Activated CD4-positive, alpha-beta T cell treated with anti-CD3 and anti-CD28 coated beads, Interleukin-2, amount 10 ng/mL, durations not matched to agents 24 days and 14 days (primary cell): ENCODE measurements at regions not wholly inside any gene's neighbourhood (a gene's known extent, or its start where the extent isn't known, plus 50 kb on each side); places are given as distances from the start of the nearest gene placed in this dataset.

Source experiments
- DNase-seq: peaks from one replicate; pipeline ENCODE4 v3.0.0; 2022
- H3K27ac Mint-ChIP-seq: one replicate; pipeline ENCODE4 v1.8.0; 2022; ENCODE audit warnings: mild to moderate bottlenecking, mixed read lengths
- H3K27me3 Mint-ChIP-seq: one replicate; pipeline ENCODE4 v1.8.0; 2022; ENCODE audit warnings: mixed read lengths
- H3K36me3 Mint-ChIP-seq: one replicate; pipeline ENCODE4 v1.8.0; 2022; ENCODE audit warnings: low read depth, mild to moderate bottlenecking, mixed read lengths
- H3K4me1 Mint-ChIP-seq: one replicate; pipeline ENCODE4 v1.8.0; 2021; ENCODE audit warnings: mixed read lengths
- H3K4me3 Mint-ChIP-seq: one replicate; pipeline ENCODE4 v1.8.0; 2022; ENCODE audit warnings: mild to moderate bottlenecking, moderate library complexity, mixed read lengths
- H3K9me3 Mint-ChIP-seq: one replicate; pipeline ENCODE4 v1.8.0; 2021; ENCODE audit warnings: mixed read lengths
- intact Hi-C: fragments of 100-400 bp; cut with micrococcal nuclease; formaldehyde crosslinking; loops from one replicate; pipeline ENCODE4 v1.15.1; 2023

DNA sequence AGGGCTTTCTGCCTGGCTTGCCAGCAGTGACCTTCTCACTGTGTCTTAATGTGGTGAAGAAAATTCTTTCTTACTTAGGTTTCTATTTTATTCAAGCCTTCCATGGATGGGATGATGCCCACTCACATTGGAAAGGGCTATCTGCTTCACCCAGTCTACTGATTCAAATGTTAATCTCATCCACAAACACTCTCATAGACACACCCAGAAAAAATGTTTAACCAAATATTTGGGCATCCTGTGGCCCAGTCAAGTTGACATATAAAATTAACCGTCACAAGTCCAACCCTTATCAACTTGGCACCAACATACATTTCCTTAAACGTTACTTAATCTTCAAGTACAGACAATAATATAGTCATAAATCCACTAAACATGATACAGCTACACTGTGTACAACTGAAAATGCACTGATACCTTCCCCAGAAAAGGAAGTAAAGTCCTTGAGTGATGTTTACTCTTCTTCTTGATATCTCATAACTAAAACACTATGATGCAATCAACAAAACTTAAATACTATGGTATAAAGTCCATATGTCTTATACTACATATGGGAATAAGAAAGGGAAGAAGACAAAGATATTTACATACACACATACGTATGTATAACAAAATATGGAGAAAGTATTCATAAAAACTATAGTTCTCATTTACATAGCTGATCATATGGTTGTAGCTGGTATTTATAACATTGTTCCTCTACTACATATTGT is 394.7 kb upstream of the NOVA1 start:
- H3K36me3 Mint-ChIP-seq, result no peaks in the 10 kb centered on the region
- H3K27me3 Mint-ChIP-seq, result no peaks in the 10 kb centered on the region
- H3K27ac Mint-ChIP-seq, result no peak overlapping the region
- intact Hi-C loops, result no loop called here
- no peak overlapping the region for H3K4me3 Mint-ChIP-seq
- no peaks in the 10 kb centered on the region for H3K4me1 Mint-ChIP-seq
- DNase-seq, result no peak
- peaks cover 8% of the 10 kb centered on the region for H3K9me3 Mint-ChIP-seq

DNA sequence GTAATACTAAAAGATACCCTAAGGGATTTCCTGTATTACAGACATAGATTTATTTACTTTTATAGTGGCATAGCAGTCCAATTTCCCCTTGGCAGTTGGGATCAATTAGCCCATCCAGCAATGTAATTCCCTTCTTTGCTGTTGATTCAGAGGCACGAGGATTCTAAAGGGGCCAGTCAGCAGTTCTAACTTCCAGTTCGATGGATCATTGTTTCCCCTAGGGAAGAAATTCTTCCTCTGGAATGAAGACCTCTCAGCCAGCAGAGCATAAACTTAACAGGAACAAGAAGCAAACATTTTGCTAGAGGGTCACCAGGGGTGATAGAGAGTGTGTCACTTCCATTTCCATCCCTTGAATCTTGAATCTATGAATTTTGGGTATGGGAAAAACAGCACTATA is 395.7 kb upstream of the NOVA1 start:
- no peaks in the 10 kb centered on the region for H3K27me3 Mint-ChIP-seq
- H3K36me3 Mint-ChIP-seq, result no peaks in the 10 kb centered on the region
- no peaks in the 10 kb centered on the region for H3K4me1 Mint-ChIP-seq
- no peak for DNase-seq
- intact Hi-C loops, result no loop called here
- no peak overlapping the region for H3K4me3 Mint-ChIP-seq
- no peak overlapping the region for H3K27ac Mint-ChIP-seq
- peaks cover 8% of the 10 kb centered on the region for H3K9me3 Mint-ChIP-seq

DNA sequence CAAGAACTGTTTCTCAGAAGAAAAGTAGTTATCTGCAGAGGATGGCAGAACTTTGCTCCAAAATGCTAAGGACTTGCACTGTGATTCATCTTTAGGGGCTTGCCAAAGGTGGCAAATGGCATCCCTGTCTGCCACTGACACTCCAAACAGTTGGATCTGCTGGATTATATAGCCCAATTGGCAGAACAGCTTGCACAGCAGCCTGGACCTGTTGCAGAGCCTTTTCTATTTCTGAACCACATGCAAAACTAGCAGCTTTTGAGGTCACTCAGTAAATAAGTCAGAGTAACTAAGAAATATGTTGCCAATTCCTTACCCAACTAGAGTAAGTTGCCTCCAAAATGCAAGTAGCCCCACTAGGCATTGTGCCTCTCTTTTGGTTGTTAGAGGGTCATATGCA is 397.5 kb upstream of the NOVA1 start:
- H3K27ac Mint-ChIP-seq, result no peak overlapping the region
- DNase-seq, result no peak
- H3K4me1 Mint-ChIP-seq, result no peaks in the 10 kb centered on the region
- no peaks in the 10 kb centered on the region for H3K27me3 Mint-ChIP-seq
- no peaks in the 10 kb centered on the region for H3K36me3 Mint-ChIP-seq
- intact Hi-C loops, result no loop called here
- peaks cover 8% of the 10 kb centered on the region for H3K9me3 Mint-ChIP-seq
- H3K4me3 Mint-ChIP-seq, result no peak overlapping the region

DNA sequence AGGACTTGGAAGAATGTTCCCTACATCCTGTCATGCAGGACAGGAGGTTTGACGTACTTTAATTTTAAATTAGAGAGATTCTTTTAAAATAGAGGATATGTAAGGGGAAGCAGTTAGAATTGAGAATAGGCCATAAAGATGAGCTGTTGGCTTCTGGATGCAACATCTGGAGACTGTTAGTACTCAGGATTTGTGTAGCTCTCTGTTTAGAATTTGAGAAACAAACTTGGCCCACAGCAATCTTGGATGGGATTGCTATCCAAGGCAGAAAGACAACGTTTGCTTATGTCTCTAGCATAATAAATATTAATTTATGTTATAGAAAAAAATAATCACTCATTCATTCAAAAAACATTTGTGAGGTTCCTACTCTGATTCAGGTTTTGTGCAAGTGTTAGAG is 398.4 kb upstream of the NOVA1 start:
- Mint-ChIP-seq H3K27ac (no peak overlapping the region), H3K4me3 (no peak overlapping the region), H3K9me3 (peaks cover 3% of the 10 kb centered on the region), H3K27me3 (no peaks in the 10 kb centered on the region), H3K36me3 (no peaks in the 10 kb centered on the region), H3K4me1 (no peaks in the 10 kb centered on the region)
- intact Hi-C loops, result no loop called here
- DNase-seq, result no peak

DNA sequence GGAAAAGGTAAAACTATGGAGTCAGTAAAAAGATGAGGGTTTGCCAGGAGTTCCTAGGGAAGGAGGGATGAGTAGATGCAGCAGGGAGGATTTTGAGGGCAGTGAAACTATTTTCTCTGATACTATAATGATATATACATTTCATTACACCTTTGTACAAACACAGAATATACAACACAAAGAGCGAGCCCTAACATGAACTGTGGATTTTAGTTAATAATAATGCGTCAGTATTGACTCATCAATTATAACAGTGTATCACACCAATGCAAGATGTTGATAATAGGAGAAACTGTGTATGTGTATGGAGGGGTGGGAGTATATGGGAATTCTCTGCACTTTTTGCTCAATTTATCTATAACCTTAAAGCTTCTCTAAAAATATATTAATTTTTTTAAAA is 404.3 kb upstream of the NOVA1 start:
- Mint-ChIP-seq H3K27ac (no peak overlapping the region), H3K27me3 (no peaks in the 10 kb centered on the region), H3K4me3 (no peak overlapping the region), H3K36me3 (no peaks in the 10 kb centered on the region), H3K9me3 (peaks cover 4% of the 10 kb centered on the region), H3K4me1 (no peaks in the 10 kb centered on the region)
- no peak for DNase-seq
- intact Hi-C loops, result no loop called here

DNA sequence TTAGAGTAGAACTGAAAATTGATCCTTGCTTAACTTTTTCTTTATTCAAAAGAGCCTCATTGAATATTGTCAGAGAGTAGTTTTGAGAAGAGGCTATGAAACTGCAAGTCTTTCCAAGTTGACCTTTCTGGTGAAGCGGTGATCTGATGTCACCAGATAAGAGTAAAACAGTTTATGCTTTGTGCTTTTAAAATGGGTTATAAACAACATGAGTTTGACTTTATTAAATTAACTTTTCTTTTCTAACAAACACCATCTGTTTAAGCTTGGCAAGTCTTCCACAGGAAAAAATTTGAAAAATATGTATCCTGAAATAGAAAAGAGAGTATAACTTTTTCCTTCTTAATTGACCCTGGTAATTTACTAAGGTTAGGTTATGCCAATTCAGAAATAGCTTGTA is 408.7 kb upstream of the NOVA1 start:
- no peak for DNase-seq
- no peak overlapping the region for H3K4me3 Mint-ChIP-seq
- intact Hi-C loops, result no loop called here
- peaks cover 8% of the 10 kb centered on the region for H3K9me3 Mint-ChIP-seq
- H3K4me1 Mint-ChIP-seq, result no peaks in the 10 kb centered on the region
- no peak overlapping the region for H3K27ac Mint-ChIP-seq
- H3K36me3 Mint-ChIP-seq, result no peaks in the 10 kb centered on the region
- no peaks in the 10 kb centered on the region for H3K27me3 Mint-ChIP-seq

DNA sequence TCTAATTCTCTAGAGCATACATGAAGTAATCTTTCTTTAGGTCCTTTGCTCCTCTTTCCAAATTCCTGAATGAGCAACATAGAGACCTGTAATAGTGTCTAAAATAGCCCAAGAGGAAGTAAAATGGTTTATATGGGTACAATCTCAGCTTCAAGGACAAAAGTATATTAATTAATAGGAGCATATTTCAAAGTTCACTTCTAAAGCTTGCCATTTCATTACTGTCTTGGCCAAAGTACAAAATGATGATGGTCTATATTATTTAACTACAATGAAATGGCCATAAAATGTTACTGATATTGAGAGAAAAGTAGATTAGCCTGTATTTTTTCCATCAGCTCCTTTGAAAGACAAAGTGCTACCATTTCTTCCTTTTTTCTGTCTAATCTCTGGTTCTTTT is 410.4 kb upstream of the NOVA1 start:
- Mint-ChIP-seq H3K4me1 (no peaks in the 10 kb centered on the region), H3K27me3 (no peaks in the 10 kb centered on the region), H3K9me3 (peaks cover 14% of the 10 kb centered on the region), H3K36me3 (no peaks in the 10 kb centered on the region), H3K27ac (no peak overlapping the region), H3K4me3 (no peak overlapping the region)
- DNase-seq, result no peak
- intact Hi-C loops, result no loop called here

DNA sequence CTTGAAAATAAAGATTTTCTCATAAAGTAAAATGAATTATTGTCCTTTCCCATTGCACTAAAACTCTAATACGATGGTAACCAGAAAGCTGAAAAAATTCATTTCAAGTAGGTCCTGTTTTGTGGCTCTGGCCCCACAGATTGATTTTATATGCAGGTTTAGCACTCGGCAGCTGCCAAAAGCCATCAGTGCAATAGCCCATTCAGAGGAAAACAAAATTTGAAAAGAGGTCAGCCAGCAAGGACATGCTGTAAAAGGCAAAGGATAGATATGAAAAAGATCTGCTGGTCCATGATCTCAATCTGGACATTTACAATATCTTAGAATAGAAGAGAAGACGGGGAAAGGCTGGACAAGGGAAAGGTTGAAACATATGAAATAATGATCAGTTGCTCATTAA is 414.8 kb upstream of the NOVA1 start:
- no peaks in the 10 kb centered on the region for H3K27me3 Mint-ChIP-seq
- intact Hi-C loops, result no loop called here
- H3K9me3 Mint-ChIP-seq, result peaks cover 11% of the 10 kb centered on the region
- H3K36me3 Mint-ChIP-seq, result no peaks in the 10 kb centered on the region
- DNase-seq, result no peak
- no peak overlapping the region for H3K27ac Mint-ChIP-seq
- H3K4me1 Mint-ChIP-seq, result no peaks in the 10 kb centered on the region
- H3K4me3 Mint-ChIP-seq, result no peak overlapping the region

DNA sequence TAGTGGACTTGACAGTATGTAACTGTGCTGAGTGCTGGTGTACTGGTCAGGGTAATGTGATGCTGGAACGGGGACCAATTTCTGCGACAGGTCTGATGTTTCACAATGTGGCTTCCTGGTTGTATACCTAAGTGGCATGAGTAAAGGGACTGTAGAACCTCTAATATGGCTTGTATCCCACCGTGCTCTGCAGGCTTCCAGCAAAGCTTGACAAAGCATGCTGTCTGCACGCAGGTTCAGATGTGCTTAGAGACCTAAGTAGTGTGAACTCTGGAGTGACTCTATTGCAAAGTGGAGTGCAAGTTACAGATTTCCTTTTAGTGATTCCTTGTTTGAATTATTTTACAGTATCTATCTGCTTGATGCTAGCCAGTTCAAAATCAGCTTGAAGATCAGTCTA is 415.8 kb upstream of the NOVA1 start:
- no peak overlapping the region for H3K4me3 Mint-ChIP-seq
- intact Hi-C loops, result no loop called here

DNA sequence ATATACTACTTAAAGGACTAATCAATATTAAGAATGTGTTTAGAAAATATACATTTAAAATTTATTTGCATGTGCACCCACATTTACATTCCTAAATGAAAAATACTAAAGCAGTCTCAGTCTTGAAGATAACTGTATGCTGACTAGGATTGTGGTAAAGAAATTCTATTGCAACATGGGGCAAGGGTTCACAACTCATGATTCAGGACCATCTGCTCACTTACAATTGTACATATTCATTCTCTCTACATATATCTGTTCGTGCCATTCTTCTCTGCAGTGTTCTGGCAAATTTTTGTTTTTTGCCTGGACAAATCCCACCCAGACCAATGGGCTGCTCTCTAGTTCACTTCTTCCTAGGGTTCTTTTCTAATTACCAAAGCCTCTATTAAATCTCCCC is 417.2 kb upstream of the NOVA1 start:
- H3K36me3 Mint-ChIP-seq, result no peaks in the 10 kb centered on the region
- intact Hi-C loops, result no loop called here
- DNase-seq, result no peak
- H3K4me3 Mint-ChIP-seq, result no peak overlapping the region
- no peaks in the 10 kb centered on the region for H3K4me1 Mint-ChIP-seq
- H3K27me3 Mint-ChIP-seq, result no peaks in the 10 kb centered on the region
- peaks cover 6% of the 10 kb centered on the region for H3K9me3 Mint-ChIP-seq
- H3K27ac Mint-ChIP-seq, result no peak overlapping the region

More for the DNA sequence above, 415.8 kb upstream of the NOVA1 start:
- Mint-ChIP-seq H3K4me1 (no peaks in the 10 kb centered on the region), H3K36me3 (no peaks in the 10 kb centered on the region), H3K27ac (no peak overlapping the region), H3K27me3 (no peaks in the 10 kb centered on the region), H3K9me3 (peaks cover 11% of the 10 kb centered on the region)
- no peak for DNase-seq

DNA sequence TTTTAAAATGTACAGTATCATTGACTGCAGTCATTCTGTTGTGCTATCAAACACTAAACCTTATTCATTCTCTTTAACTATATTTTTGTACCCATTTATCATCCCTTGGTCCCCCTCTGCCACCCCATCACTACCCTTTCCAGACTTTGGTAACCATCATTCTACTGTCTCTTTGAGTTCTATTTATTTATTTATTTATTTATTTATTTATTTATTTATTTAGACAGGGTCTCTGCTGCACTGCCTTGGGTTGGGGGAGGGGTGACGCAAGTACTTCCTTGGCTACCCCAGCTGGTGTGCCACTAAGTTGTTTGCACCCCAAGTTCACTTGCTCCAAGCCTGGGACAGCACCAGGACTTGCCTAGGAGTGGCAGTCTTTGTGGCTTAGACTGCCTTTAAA is 427.8 kb upstream of the NOVA1 start:
- intact Hi-C loops, result no loop called here
- no peak for DNase-seq
- Mint-ChIP-seq H3K9me3 (peaks cover 4% of the 10 kb centered on the region), H3K27ac (no peak overlapping the region), H3K4me1 (no peaks in the 10 kb centered on the region), H3K36me3 (no peaks in the 10 kb centered on the region), H3K4me3 (no peak overlapping the region), H3K27me3 (no peaks in the 10 kb centered on the region)

DNA sequence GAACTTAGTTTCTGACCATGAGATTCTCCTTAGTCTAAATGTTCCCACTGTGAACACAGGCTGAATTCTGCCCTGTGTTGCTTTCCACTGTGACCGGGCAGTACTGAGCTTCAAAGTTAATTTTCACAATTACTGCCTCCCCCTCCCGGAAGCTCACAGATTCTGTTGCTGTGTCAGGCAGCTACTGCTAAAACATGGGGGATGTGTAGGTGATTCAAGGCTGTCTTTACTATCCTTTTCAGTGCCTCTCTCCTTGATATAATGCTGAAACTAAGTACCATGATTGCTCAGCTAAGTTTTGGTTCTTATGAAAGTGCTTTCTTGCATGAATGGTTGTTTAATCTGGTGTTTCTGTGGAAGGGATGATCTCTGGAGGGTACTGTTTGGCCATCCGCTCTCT is 428.3 kb upstream of the NOVA1 start:
- Mint-ChIP-seq H3K4me1 (no peaks in the 10 kb centered on the region), H3K27ac (no peak overlapping the region), H3K4me3 (no peak overlapping the region), H3K36me3 (no peaks in the 10 kb centered on the region), H3K9me3 (peaks cover 5% of the 10 kb centered on the region), H3K27me3 (no peaks in the 10 kb centered on the region)
- intact Hi-C loops, result no loop called here
- DNase-seq, result no peak

DNA sequence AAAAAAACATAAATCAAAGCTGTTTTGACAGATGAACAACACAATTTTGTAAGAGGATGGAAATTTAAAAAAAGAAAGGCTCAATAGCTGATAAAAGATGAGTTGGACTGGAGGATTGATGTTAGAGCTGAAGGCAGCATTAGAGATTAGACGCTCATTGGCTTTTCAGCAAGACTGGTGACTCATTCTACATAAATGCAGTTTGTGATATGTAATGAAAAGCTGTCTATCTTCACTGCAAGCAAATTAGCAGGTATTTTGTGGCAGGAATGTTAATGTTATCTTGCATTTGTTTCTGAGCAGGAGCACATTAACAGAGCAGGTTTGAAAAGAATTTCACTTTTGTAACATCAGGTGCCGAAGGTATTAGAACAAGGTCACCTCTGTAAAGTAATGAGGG is 442.7 kb upstream of the NOVA1 start:
- intact Hi-C loops, result no loop called here
- H3K36me3 Mint-ChIP-seq, result no peaks in the 10 kb centered on the region
- no peaks in the 10 kb centered on the region for H3K27me3 Mint-ChIP-seq
- H3K9me3 Mint-ChIP-seq, result peaks cover 3% of the 10 kb centered on the region
- DNase-seq, result no peak
- H3K4me1 Mint-ChIP-seq, result no peaks in the 10 kb centered on the region
- H3K4me3 Mint-ChIP-seq, result no peak overlapping the region
- no peak overlapping the region for H3K27ac Mint-ChIP-seq

DNA sequence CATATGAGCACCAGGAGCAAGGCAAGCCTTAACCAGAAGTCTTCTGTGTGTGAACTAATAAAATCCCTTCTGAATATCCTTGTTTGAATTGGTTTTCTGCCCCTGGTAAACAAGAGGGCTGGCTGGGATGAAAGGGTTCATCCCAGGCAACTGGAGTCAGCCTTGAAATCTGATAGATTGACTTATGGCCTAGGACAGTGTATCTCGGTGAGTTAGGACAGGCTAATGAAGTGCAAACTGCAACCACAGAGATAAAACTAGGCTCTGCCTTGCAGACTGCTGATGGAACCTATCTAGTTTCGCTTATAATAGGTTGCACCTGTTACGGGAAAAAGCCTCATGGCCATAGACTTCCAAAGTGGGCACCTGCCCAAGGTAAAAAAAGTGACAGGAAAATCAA is 451.9 kb upstream of the NOVA1 start:
- H3K9me3 Mint-ChIP-seq, result peaks cover 10% of the 10 kb centered on the region
- DNase-seq, result no peak
- H3K27me3 Mint-ChIP-seq, result no peaks in the 10 kb centered on the region
- H3K4me1 Mint-ChIP-seq, result no peaks in the 10 kb centered on the region
- no peak overlapping the region for H3K4me3 Mint-ChIP-seq
- no peak overlapping the region for H3K27ac Mint-ChIP-seq
- H3K36me3 Mint-ChIP-seq, result no peaks in the 10 kb centered on the region
- intact Hi-C loops, result no loop called here

DNA sequence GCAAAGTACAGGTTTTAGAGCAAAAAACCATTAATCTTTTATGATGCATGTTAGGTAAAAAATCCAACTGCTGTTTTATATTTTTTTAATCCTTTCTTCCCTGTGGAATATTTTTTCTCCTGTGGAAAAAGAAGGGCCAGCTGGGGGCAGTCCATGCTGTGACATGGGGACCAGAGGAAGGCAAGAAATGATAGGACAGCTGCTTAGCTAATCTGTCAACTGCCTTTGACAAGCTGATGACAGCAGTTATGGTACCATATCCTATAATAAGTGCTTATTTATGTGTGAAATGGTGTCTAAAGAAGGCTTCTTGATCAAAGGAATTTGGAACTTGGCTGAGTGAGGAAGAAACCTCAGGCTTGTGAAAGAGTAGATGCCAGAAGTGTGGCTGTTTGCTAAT is 452.4 kb upstream of the NOVA1 start:
- Mint-ChIP-seq H3K36me3 (no peaks in the 10 kb centered on the region), H3K27ac (no peak overlapping the region), H3K27me3 (no peaks in the 10 kb centered on the region), H3K9me3 (peaks cover 10% of the 10 kb centered on the region), H3K4me3 (no peak overlapping the region), H3K4me1 (no peaks in the 10 kb centered on the region)
- no peak for DNase-seq
- intact Hi-C loops, result no loop called here
